ENCODE measurements at regions not wholly inside any gene's neighbourhood (a gene's known extent, or its start where the extent isn't known, plus 50 kb on each side); places are given as distances from the start of the nearest gene placed in this dataset.

DNA sequence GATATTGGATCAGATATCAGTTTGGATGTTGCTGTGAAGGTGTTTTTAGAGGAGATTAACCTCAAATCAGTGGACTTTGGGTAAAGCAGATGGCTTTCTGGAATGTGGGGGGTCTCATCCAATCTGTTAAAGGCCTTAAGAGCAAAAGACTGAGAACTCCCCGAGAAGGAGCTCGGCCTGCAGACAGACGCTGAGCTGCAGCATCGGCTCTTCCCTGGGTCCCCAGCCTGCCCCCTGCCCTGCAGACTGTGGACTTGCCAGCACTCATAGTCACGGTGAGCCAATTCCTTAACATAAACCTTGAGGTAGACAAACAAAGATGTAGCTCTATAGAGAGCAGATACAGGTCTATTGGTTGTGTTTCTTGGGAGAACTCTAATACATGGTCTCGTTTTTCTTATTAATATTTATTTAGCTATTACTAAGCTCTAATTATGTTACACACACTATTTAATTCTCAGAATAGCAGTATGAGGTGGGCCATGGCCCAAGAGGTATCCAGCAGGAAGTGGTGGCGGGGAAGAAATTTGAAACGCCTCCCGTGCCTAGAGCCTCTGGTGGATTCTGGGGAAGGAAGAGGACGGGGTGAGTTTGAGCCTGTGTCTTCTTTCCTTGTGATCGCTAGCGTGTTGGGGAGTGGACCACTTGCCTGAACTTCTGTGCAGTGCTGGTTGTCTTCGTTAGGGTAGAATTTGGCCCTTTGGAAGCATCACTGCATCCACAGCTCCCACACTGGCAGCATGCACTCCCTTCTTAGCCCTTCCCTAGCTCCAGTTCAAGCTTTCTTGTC is 305.3 kb downstream of the TEX29 start (continued):
- TF ChIP-seq, protein P1, sequence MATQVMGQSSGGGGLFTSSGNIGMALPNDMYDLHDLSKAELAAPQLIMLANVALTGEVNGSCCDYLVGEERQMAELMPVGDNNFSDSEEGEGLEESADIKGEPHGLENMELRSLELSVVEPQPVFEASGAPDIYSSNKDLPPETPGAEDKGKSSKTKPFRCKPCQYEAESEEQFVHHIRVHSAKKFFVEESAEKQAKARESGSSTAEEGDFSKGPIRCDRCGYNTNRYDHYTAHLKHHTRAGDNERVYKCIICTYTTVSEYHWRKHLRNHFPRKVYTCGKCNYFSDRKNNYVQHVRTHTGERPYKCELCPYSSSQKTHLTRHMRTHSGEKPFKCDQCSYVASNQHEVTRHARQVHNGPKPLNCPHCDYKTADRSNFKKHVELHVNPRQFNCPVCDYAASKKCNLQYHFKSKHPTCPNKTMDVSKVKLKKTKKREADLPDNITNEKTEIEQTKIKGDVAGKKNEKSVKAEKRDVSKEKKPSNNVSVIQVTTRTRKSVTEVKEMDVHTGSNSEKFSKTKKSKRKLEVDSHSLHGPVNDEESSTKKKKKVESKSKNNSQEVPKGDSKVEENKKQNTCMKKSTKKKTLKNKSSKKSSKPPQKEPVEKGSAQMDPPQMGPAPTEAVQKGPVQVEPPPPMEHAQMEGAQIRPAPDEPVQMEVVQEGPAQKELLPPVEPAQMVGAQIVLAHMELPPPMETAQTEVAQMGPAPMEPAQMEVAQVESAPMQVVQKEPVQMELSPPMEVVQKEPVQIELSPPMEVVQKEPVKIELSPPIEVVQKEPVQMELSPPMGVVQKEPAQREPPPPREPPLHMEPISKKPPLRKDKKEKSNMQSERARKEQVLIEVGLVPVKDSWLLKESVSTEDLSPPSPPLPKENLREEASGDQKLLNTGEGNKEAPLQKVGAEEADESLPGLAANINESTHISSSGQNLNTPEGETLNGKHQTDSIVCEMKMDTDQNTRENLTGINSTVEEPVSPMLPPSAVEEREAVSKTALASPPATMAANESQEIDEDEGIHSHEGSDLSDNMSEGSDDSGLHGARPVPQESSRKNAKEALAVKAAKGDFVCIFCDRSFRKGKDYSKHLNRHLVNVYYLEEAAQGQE (IDR thresholded peaks at IDR 0.05; ENCODE audit: unreplicated experiment), result no peak
- TF ChIP-seq ZNF331 (CRISPR knock-in tag; IDR thresholded peaks at IDR 0.05; ENCODE audit: low read depth), result no peak
- TF ChIP-seq POLR2AphosphoS5 (IDR thresholded peaks at IDR 0.05; ENCODE audit: low read depth), result no peak
- no peak for TF ChIP-seq ZNF114 (CRISPR knock-in tag; IDR thresholded peaks at IDR 0.05)
- no peak for TF ChIP-seq STAT1 (IDR thresholded peaks at IDR 0.05; ENCODE audit: unreplicated experiment)

DNA sequence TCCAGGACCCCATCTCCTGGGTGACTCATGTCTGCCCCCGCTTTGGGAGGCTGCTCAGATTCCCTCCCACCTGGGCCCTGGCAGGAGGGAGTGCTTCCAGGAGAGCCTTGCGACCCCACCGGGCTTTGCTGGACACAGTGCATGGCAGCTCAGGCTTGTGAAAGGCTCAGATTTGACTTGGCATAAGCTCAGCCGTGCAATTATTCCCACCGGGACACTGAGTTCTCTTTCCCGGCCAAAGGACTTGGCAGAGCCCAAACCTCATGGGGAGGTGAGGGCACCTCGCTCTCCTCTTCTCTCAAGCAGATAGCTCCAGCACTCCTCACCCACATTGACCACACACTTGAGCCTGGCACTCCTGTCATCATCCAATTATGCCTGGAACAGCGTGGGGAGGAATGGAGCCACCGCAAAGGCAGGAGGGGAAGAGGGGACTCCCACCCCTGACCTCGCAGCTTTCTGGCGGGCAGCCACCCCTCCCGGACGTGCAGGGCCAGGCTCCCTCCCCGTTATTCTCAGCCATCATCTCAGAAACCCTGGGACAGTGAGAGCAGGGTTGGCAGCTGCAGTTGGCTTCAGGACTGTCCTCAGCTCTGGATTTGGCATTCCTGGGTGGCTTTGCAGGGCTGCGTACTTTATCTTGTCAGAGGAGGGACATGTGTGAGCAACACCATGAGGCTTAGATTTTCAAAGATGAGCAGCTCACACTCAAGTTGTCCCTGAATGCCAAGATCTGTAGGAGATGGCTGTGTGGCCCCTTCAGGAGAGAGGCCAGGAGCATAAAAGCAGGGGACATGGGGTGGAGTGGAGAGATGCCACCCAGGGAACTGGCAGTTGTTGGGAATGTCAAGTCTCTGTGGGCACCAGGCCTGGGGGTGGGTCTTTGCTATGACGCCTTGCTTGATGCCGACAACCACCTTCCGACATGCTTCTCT is 306.2 kb downstream of the TEX29 start:
- Histone ChIP-seq H4K20me1 (replicated peaks; ENCODE audit: insufficient read depth) (no peaks in the 10 kb centered on the region), H3K27me3 (ENCODE audit: insufficient read depth) (no peaks in the 10 kb centered on the region), H3K9me2 (ENCODE audit: insufficient read depth) (peaks cover 4% of the 10 kb centered on the region; the same call in 1 of the 2 replicates), H3K4me1 (ENCODE audit: insufficient read depth) (no peaks in the 10 kb centered on the region), H3K36me3 (ENCODE audit: insufficient read depth) (no peaks in the 10 kb centered on the region), H3K79me2 (replicated peaks; ENCODE audit: insufficient read depth) (no peaks in the 10 kb centered on the region), H2AFZ (no peak overlapping the region), H3F3A (replicated peaks; ENCODE audit: low read depth) (no peaks in the 10 kb centered on the region), H3K4me2 (no peak overlapping the region), H3K4me3 (no peak overlapping the region), H3K27ac (ENCODE audit: low read depth) (no peak overlapping the region)
- TF ChIP-seq EZH2phosphoT487 (IDR thresholded peaks at IDR 0.05; ENCODE audit: unreplicated experiment), result no peak
- TF ChIP-seq ZNF331 (CRISPR knock-in tag; IDR thresholded peaks at IDR 0.05; ENCODE audit: low read depth), result no peak
- TF ChIP-seq, protein P1 (IDR thresholded peaks at IDR 0.05; ENCODE audit: unreplicated experiment), result no peak
- no peak for TF ChIP-seq JUNB (IDR thresholded peaks at IDR 0.05; ENCODE audit: unreplicated experiment)
- no peak for TF ChIP-seq CREB1 (CRISPR knock-in tag; IDR thresholded peaks at IDR 0.05; ENCODE audit: low read depth)
- no peak for TF ChIP-seq POLR2AphosphoS5 (IDR thresholded peaks at IDR 0.05; ENCODE audit: low read depth)
- TF ChIP-seq, protein P2, sequence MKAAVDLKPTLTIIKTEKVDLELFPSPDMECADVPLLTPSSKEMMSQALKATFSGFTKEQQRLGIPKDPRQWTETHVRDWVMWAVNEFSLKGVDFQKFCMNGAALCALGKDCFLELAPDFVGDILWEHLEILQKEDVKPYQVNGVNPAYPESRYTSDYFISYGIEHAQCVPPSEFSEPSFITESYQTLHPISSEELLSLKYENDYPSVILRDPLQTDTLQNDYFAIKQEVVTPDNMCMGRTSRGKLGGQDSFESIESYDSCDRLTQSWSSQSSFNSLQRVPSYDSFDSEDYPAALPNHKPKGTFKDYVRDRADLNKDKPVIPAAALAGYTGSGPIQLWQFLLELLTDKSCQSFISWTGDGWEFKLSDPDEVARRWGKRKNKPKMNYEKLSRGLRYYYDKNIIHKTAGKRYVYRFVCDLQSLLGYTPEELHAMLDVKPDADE (IDR thresholded peaks at IDR 0.05), result no peak
- TF ChIP-seq STAT1 (IDR thresholded peaks at IDR 0.05; ENCODE audit: unreplicated experiment), result no peak
- no peak for TF ChIP-seq EZH2 (IDR thresholded peaks at IDR 0.05; ENCODE audit: low read depth, unreplicated experiment)
- no peak for TF ChIP-seq NANOG (IDR thresholded peaks at IDR 0.05; ENCODE audit: borderline replicate concordance)
- no peak for TF ChIP-seq ZNF114 (CRISPR knock-in tag; IDR thresholded peaks at IDR 0.05)
- Mint-ChIP-seq H3K4me1 (no peaks in the 10 kb centered on the region; the same call in none of the 3 replicates), H3K27me3 (ENCODE audit: insufficient read depth, low read depth, poor library complexity) (peaks cover 20% of the 10 kb centered on the region), H3K27ac (no peak overlapping the region), H3K9me3 (no peaks in the 10 kb centered on the region), H3K36me3 (ENCODE audit: low read depth) (no peaks in the 10 kb centered on the region), H3K4me3 (no peak overlapping the region)
- ATAC-seq (no peak), DNase-seq (ENCODE audit: low spot score) (no peak)

Data from GM23338 (cell line).